Prostate gland (tissue), 2 donors: ENCODE measurements at regions not wholly inside any gene's neighbourhood (a gene's known extent, or its start where the extent isn't known, plus 50 kb on each side); places are given as distances from the start of the nearest gene placed in this dataset.

ENCODE experiments used
- POLR2A ChIP-seq: fragments of 450-650 bp; IDR thresholded peaks from one replicate; pipeline ENCODE4 v1.6.1; 2016; ENCODE audit warnings: antibody characterized with exemption, mild to moderate bottlenecking
- POLR2AphosphoS5 ChIP-seq: sonication (generic); formaldehyde crosslinking; IDR thresholded peaks from one replicate; pipeline ENCODE4 v1.6.1; 2017; ENCODE audit warnings: antibody characterized with exemption
- TF ChIP-seq, protein P1 (sequence below), 4 experiments: fragments of 200-600 bp in 2 of 4; fragments of 450-650 bp in 2 of 4; sonication (generic) in 2 of 4; IDR thresholded peaks; 1 replicate in 3 of 4; 2 replicates in 1 of 4; pipeline ENCODE4 v1.5.1; 2016 to 2019; ENCODE audit warnings: antibody characterized with exemption in 4 of 4, mild to moderate bottlenecking in 2 of 4, moderate library complexity in 2 of 4

DNA sequence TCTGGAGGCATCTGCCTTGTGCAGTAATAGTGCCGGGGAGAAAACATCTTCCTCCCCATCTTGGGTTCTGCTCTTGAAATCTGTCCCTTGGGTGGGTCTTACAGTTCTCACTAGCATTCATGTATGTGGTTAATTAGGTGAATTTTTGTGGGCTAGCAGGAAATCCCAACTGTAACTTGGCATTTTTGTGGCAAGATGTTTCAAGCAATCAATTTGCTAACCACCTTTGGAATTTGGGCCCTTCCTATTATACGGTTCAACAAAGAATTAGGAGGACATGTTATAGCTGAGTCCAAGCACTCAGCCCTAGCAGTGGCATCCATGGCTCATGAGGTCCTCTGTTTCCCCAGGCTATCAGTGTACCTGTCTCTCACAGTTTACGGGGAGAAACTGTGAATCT, 89.1 kb upstream of the MTNR1B start:
- TF ChIP-seq POLR2AphosphoS5, result no peak
- TF ChIP-seq, protein P1, sequence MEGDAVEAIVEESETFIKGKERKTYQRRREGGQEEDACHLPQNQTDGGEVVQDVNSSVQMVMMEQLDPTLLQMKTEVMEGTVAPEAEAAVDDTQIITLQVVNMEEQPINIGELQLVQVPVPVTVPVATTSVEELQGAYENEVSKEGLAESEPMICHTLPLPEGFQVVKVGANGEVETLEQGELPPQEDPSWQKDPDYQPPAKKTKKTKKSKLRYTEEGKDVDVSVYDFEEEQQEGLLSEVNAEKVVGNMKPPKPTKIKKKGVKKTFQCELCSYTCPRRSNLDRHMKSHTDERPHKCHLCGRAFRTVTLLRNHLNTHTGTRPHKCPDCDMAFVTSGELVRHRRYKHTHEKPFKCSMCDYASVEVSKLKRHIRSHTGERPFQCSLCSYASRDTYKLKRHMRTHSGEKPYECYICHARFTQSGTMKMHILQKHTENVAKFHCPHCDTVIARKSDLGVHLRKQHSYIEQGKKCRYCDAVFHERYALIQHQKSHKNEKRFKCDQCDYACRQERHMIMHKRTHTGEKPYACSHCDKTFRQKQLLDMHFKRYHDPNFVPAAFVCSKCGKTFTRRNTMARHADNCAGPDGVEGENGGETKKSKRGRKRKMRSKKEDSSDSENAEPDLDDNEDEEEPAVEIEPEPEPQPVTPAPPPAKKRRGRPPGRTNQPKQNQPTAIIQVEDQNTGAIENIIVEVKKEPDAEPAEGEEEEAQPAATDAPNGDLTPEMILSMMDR (IDR thresholded peaks at IDR 0.05), result no peak
- TF ChIP-seq POLR2A, result no peak
